GM21717 (cell line): ENCODE measurements at regions not wholly inside any gene's neighbourhood (a gene's known extent, or its start where the extent isn't known, plus 50 kb on each side); places are given as distances from the start of the nearest gene placed in this dataset.
A peak's percentile ranks its signal among the peaks of the same experiment; 100 is the strongest.

Source experiments
- ATAC-seq: cut with Tn5 transposase; IDR thresholded peaks from one replicate; pipeline ENCODE4 v1.9.1; 2021; ENCODE audit warnings: mild to moderate bottlenecking, moderate library complexity; ENCODE audit not compliant: unreplicated experiment

GRCh38 chr4:130257271-130257670 lies 1161.3 kb downstream of the C4orf33 start:
- no peak for ATAC-seq

- no peak for ATAC-seq
Observed at GRCh38 chr4:130266814-130267213, 1170.9 kb downstream of the C4orf33 start.

DNA sequence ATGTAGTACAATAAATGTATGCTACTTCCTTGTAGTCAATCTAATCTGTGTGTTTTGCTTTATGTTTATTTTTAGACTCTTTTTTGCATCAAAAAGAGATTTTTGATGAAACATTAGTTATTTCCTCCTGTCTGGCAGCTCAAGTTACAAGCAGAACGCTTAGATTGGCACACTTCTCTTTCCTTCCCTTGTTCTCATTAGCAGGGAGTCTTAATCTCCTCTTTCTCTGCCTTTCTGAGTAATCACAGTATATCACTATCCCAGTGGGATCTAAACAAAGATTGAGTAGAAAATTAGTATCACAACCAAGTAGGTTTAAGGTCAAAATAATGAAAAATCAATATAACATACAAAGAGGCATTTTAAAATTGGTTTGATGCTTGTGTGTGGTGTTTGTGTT lies 1192.6 kb downstream of the C4orf33 start:
- ATAC-seq, result no peak

GRCh38 chr4:130293692-130294091 lies 1197.7 kb downstream of the C4orf33 start:
- no peak for ATAC-seq

DNA sequence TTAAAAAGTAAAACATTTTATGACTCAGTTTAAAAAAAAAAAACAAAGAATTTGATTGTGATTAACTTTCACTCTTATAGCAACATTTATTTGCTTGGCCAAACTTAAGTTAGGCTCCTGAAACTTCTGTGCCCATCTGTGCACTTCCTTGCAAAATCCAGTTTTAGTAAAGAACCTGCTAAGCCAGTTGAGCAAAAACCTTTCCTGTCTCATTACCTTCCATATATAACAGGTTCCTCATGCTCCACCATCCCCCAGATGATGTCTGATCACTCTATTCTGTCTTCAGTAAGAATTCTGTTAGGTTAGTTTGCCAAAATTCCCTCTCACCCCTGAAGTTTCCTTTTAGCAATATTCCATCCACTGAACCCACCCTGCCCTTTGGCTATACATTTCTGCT lies 1200.5 kb downstream of the C4orf33 start:
- no peak for ATAC-seq

- ATAC-seq, result no peak
Observed at GRCh38 chr4:130306566-130306965, 1210.6 kb downstream of the C4orf33 start.

DNA sequence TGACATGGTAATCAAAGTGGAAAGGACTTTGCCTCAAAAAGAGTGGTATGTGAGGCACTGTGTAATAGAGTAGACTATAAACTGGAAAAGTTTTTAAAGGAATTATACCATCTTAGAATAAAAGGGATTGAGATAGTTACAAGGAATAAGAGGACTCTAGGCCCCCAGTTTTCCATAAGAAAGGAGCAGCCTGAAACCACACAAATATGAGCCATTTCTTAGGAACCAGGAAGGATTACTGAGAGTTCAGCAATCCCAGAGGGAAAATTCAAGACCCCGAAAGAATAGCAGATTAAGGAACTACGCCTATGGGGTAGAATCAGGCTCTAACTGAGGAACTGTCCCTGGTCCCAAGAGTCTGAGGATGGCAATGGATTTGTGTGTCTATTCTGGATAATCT lies 1213.3 kb downstream of the C4orf33 start:
- no peak for ATAC-seq

DNA sequence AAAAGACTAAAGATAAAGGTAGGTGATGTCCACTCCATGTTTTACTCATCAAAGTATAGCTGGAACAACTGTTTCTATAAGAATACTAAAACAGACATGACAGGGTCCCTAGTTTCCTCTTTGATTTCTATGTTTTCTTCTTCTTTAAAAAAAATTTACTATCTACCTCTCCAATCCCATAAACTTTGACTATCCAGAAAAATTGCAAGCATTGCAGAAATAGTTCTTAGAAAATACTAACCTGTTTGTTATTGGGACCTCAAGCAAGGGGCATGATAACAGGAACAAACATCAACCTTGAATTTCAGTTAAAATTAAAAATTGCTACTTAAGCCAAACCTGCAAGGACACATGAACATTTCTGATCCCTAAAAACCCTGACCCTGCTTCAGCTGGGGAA lies 1226.5 kb downstream of the C4orf33 start:
- ATAC-seq, result no peak

DNA sequence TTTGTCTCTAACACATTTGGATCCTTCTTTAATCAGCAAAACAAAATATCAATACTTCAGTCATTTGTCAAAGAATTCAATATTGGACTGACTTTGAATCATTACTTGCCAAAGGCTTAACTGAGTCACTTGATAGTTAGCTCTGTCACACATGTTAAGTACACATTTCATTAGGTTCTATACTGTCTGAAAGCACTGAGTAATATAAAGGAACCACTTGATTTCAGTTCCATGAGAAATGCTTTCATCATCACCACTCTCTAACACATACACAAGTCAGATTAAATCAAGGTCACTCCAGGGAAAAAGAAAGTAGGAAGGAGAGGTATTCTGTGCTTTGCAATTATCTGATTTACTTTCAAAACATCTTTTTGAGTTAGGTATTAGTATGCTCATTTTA lies 1233.1 kb downstream of the C4orf33 start:
- no peak for ATAC-seq

DNA sequence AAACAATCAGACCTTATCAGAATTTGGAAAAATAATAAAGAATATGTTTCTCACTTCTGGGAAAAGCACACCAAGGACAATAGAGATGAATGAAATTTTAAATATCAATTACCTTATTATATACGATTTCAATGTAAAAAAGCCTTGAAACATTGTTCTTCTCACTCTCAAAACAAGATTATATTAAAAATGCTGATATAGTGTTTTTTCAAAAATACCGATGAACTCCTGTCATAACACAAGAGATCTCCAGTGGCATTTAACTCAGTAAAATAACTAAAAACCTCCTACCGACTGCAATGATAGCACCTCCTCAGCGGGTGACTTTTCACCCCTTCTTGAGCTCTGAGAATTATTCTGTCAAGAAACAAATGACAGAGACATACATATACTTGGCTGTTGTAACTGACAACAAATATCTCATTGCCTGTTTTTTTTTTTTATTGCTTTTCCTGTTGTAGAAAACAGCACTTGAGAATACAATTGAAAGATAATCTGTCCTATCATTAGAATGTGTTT lies 1237.3 kb downstream of the C4orf33 start:
- ATAC-seq, result no peak

- no peak for ATAC-seq
Observed at GRCh38 chr4:130335417-130336194, 1239.7 kb downstream of the C4orf33 start.

- peak; percentile 96 for ATAC-seq
Observed at GRCh38 chr4:130336585-130337217, 1240.7 kb downstream of the C4orf33 start.

DNA sequence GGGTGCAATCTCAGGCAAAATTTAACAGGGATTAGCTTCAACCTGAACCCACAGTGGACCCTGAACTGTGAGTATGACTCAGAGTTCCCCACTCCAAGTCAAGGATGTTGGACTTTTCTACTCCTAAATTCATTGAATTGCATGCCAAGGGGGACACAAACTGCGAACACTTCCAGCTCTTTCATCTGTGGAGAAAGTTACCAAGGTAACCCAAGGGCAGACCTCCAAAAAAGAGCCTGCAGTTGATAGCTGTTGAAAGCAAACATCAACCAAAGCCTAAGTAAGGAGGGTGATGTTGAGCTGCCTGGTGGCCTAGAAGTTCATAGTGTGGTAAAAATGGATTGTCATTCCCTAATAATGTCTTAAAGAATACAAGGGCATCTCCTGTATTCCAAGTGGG lies 1242.9 kb downstream of the C4orf33 start:
- no peak for ATAC-seq

DNA sequence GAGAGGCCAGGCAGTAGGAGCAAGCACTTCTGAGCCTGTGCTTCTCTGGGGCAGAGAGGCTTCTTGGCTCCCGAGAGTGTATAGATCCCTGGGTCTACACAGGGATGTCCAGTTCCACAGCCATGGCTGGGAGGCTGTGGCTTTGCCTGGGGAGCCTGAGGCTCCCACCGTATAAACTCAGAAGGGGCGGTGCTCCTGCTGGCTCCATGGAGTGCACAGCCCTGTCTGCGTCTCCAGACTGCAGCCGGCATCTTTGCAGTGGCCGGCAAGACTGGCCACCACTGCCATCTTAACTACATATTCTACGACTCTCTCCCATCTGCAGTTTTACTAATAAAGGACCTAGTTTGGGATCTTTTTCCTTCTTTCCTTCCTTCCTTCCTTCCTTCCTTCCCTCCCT lies 1253.8 kb downstream of the C4orf33 start:
- no peak for ATAC-seq

DNA sequence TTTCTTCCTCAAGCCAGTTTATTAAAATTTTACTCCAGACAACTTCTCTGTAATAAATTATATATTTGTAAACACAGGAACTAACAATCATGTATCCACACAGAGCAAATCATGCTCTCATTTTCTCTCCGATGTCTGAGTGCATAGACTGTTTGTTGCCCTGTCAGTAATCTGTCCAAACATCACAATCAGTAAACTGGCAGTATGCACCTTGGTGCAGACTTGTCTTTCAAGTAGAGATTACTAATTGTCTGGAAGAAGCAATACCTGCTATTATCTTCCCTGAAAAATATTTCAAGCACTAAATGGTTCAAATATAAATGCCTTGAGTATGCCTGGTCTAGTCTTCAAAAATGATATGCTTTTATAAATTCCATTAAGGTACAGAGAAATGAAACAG lies 1260.9 kb downstream of the C4orf33 start:
- ATAC-seq, result no peak

DNA sequence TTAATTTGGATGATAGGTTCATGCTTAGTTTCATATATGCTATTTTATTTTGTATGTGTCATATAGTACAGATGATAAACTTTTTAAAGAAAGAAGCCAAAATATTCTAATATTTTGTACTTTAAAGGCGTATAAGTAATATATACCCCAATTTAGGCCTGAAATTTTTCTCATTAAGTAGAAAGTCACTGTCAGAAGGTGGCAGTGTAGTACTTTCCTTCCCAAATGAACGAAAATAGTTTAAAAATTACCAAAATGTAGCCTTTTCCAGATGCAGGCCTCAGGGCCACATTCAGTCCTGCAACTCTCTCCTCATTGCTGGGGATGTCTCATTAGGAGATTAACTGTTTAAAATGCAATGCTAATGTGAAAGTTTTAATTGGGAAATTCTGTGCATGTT lies 1263.6 kb downstream of the C4orf33 start:
- no peak for ATAC-seq

- no peak for ATAC-seq
Observed at GRCh38 chr4:130361616-130362015, 1265.7 kb downstream of the C4orf33 start.

- ATAC-seq, result no peak
Observed at GRCh38 chr4:130368668-130369067, 1272.7 kb downstream of the C4orf33 start.

DNA sequence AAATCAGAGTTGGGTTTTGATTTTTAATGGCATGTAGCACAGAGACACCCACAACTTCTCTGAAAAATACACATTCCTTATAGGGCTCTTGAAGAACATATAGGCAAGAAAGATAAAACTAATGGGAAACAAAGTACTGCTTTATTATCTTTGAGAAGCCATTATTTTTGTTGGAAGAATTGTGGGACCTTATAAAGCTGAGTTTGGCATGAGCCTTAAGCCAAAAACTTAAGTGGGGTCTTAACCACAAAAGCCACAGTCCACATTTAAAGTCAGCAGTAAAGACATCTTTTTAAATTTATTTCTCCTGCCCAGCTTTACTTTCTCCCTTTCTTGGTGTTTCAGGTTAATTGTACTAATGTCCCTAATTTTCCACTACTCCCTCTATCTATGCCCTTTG lies 1297.3 kb downstream of the C4orf33 start:
- no peak for ATAC-seq

- no peak for ATAC-seq
Observed at GRCh38 chr4:130393642-130394041, 1297.7 kb downstream of the C4orf33 start.

DNA sequence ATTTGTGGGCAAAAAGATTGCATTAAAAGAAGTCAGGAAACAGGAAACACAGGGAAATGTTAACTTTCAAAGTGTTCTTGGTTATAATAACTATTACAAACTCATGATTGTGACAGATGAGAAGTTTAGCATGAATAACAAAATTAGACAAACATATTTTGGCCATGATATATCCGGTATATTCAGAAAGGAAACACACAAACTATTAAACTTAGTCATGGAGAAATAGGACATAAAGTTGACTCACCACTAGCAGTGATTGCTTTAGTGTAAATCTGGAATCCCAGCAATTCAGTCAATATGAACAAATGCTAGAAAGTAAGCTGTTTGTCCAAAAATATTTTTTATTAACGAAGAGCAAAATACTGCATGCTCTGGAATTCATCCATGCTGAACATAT lies 1299.9 kb downstream of the C4orf33 start:
- no peak for ATAC-seq

- ATAC-seq, result no peak
Observed at GRCh38 chr4:130403221-130403620, 1307.3 kb downstream of the C4orf33 start.
